Upper lobe of left lung (tissue), 6 donors: ENCODE measurements at regions not wholly inside any gene's neighbourhood (a gene's known extent, or its start where the extent isn't known, plus 50 kb on each side); places are given as distances from the start of the nearest gene placed in this dataset.

ENCODE experiments used
- ATAC-seq, 2 donors: fragments of 200-7000 bp; cut with Tn5 transposase; one replicate each; pipeline ENCODE4 v1.9.1; 2022; ENCODE audit warnings: mild to moderate bottlenecking in 2 of 2, moderate library complexity in 2 of 2; ENCODE audit not compliant: low FRiP score in 2 of 2
- DNase-seq, 2 donors: peaks; one replicate each; pipeline ENCODE4 v3.0.0-alpha.2; 2019 to 2020
- H3K27ac ChIP-seq, 4 donors: fragments of 200-600 bp; sonication (generic); one replicate each; pipeline ENCODE4 v1.5.1; 2016 to 2019
- H3K27me3 ChIP-seq, 4 donors: fragments of 200-600 bp; sonication (generic); one replicate each; pipeline ENCODE4 v1.5.1; 2017 to 2019
- H3K36me3 ChIP-seq, 4 donors: fragments of 200-600 bp; sonication (generic); one replicate each; pipeline ENCODE4 v1.5.1; 2016 to 2019
- H3K4me1 ChIP-seq, 4 donors: fragments of 200-600 bp; sonication (generic); one replicate each; pipeline ENCODE4 v1.5.1; 2018 to 2019
- H3K4me3 ChIP-seq, 4 donors: fragments of 200-600 bp; sonication (generic); one replicate each; pipeline ENCODE4 v1.5.1; 2017 to 2019; ENCODE audit warnings: mild to moderate bottlenecking in 2 of 4, moderate library complexity in 1 of 4
- H3K9me3 ChIP-seq, 4 donors: fragments of 200-600 bp; sonication (generic); one replicate each; pipeline ENCODE4 v1.5.1; 2018 to 2019
- EP300 ChIP-seq, 4 donors: sonication (generic); formaldehyde crosslinking; IDR thresholded peaks; one replicate each; pipeline ENCODE4 v1.5.1; 2017; ENCODE audit warnings: antibody characterized with exemption in 4 of 4, control low read depth in 2 of 4
- POLR2A ChIP-seq, 4 donors: fragments of 450-650 bp; IDR thresholded peaks; one replicate each; pipeline ENCODE4 v1.5.1; 2016 to 2017; ENCODE audit warnings: antibody characterized with exemption in 4 of 4, mild to moderate bottlenecking in 2 of 4
- POLR2AphosphoS5 ChIP-seq, 2 donors: sonication (generic); formaldehyde crosslinking; IDR thresholded peaks; one replicate each; pipeline ENCODE4 v1.5.1; 2017; ENCODE audit warnings: antibody characterized with exemption in 2 of 2
- WGBS, 2 donors: methylation state at CpG; one replicate each; pipeline ENCODE4 v1.1.5; 2017 to 2018; 5-methylcytosine and 5-hydroxymethylcytosine counted together
- TF ChIP-seq, protein P1 (sequence below), 6 experiments: fragments of 450-650 bp in 4 of 6; fragments of 200-600 bp in 2 of 6; sonication (generic) in 2 of 6; IDR thresholded peaks; one replicate each; pipeline ENCODE4 v1.5.1; 2016 to 2019; ENCODE audit warnings: antibody characterized with exemption in 6 of 6
- donor health status: DM: no; HTN: no; CAD: no; lungs with moderate emphysema.
- donor health status: DM: no; HTN: yes; CAD: no; lungs with severe emphysema.

GRCh38 chr14:99067927-99068326, 204.1 kb downstream of the BCL11B start:
- ATAC-seq, result no peak

GRCh38 chr14:99069946-99070345, 202.1 kb downstream of the BCL11B start:
- DNase-seq (no peak), ATAC-seq (no peak)
- no peaks in the 10 kb centered on the region for H3K27me3 ChIP-seq
- H3K9me3 ChIP-seq, result peaks cover 0 to 2% (median 0%) of the 10 kb centered on the region in 4 donors
- no peaks in the 10 kb centered on the region for H3K36me3 ChIP-seq
- no peaks in the 10 kb centered on the region for H3K4me1 ChIP-seq
- H3K4me3 ChIP-seq, result no peak overlapping the region
- 80 to 88% methylated on average over 3 of the region's 3 CpGs for whole genome bisulfite sequencing, 2 donors
- H3K27ac ChIP-seq, result no peak overlapping the region
- no peak for TF ChIP-seq POLR2A (IDR thresholded peaks at IDR 0.05)
- TF ChIP-seq, protein P1, sequence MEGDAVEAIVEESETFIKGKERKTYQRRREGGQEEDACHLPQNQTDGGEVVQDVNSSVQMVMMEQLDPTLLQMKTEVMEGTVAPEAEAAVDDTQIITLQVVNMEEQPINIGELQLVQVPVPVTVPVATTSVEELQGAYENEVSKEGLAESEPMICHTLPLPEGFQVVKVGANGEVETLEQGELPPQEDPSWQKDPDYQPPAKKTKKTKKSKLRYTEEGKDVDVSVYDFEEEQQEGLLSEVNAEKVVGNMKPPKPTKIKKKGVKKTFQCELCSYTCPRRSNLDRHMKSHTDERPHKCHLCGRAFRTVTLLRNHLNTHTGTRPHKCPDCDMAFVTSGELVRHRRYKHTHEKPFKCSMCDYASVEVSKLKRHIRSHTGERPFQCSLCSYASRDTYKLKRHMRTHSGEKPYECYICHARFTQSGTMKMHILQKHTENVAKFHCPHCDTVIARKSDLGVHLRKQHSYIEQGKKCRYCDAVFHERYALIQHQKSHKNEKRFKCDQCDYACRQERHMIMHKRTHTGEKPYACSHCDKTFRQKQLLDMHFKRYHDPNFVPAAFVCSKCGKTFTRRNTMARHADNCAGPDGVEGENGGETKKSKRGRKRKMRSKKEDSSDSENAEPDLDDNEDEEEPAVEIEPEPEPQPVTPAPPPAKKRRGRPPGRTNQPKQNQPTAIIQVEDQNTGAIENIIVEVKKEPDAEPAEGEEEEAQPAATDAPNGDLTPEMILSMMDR (IDR thresholded peaks at IDR 0.05), result no peak
- no peak for TF ChIP-seq POLR2AphosphoS5 (IDR thresholded peaks at IDR 0.05)
- TF ChIP-seq EP300 (IDR thresholded peaks at IDR 0.05), result no peak

More at GRCh38 chr14:99067927-99068326, 204.1 kb downstream of the BCL11B start:
- Histone ChIP-seq H3K27ac (no peak overlapping the region), H3K36me3 (no peaks in the 10 kb centered on the region), H3K9me3 (peaks cover 0 to 2% (median 0%) of the 10 kb centered on the region in 4 donors), H3K4me1 (no peaks in the 10 kb centered on the region), H3K27me3 (no peaks in the 10 kb centered on the region), H3K4me3 (no peak overlapping the region)
- TF ChIP-seq EP300 (IDR thresholded peaks at IDR 0.05) (no peak), POLR2A (IDR thresholded peaks at IDR 0.05) (no peak), POLR2AphosphoS5 (IDR thresholded peaks at IDR 0.05) (no peak)
- TF ChIP-seq, protein P1 (IDR thresholded peaks at IDR 0.05), result no peak
- no peak for DNase-seq
- WGBS, 2 donors, result 88 to 98% methylated on average over 5 of the region's 5 CpGs

DNA sequence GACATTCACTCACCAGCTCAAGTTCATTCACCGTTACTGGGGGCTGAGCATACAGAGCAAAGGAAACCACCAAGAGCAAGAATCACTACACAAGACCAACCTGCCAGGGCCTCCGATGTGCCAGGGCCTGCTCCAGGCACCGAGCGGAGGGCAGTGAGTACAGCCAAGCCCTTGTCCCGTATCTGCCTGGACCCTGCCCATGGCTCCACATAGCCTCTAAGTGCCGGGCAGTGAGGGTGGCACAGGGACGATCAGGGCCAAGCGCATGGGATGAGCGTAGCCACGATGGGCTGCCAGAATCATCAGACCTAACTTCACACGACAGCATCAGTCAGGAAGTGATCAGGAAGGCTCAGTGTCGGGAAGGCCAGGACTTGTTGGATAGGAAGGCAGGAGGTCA, 199.6 kb downstream of the BCL11B start:
- ATAC-seq (no peak), DNase-seq (peak in 1 of 2 donors; percentile 45)
- 90 to 94% methylated on average over 12 of the region's 12 CpGs for WGBS, 2 donors
- Histone ChIP-seq H3K27ac (no peak overlapping the region), H3K9me3 (peaks cover 0 to 2% (median 0%) of the 10 kb centered on the region in 4 donors), H3K36me3 (no peaks in the 10 kb centered on the region), H3K4me3 (no peak overlapping the region), H3K4me1 (no peaks in the 10 kb centered on the region), H3K27me3 (no peaks in the 10 kb centered on the region)
- TF ChIP-seq, protein P1 (IDR thresholded peaks at IDR 0.05), result no peak
- TF ChIP-seq POLR2A (IDR thresholded peaks at IDR 0.05) (no peak), POLR2AphosphoS5 (IDR thresholded peaks at IDR 0.05) (no peak), EP300 (IDR thresholded peaks at IDR 0.05) (no peak)

GRCh38 chr14:99072956-99073355, 199.0 kb downstream of the BCL11B start:
- TF ChIP-seq POLR2AphosphoS5 (IDR thresholded peaks at IDR 0.05), result no peak
- TF ChIP-seq, protein P1 (IDR thresholded peaks at IDR 0.05), result no peak
- no peak for TF ChIP-seq EP300 (IDR thresholded peaks at IDR 0.05)
- no peak for TF ChIP-seq POLR2A (IDR thresholded peaks at IDR 0.05)
- 80 to 87% methylated on average over 6 of the region's 6 CpGs for WGBS, 2 donors
- H3K9me3 ChIP-seq, result peaks cover 0 to 2% (median 0%) of the 10 kb centered on the region in 4 donors
- no peak for ATAC-seq
- H3K27ac ChIP-seq, result no peak overlapping the region
- no peak overlapping the region for H3K4me3 ChIP-seq
- H3K27me3 ChIP-seq, result no peaks in the 10 kb centered on the region
- no peak for DNase-seq
- H3K4me1 ChIP-seq, result no peaks in the 10 kb centered on the region
- no peaks in the 10 kb centered on the region for H3K36me3 ChIP-seq

GRCh38 chr14:99073431-99073830, 198.6 kb downstream of the BCL11B start:
- no peaks in the 10 kb centered on the region for H3K27me3 ChIP-seq
- TF ChIP-seq, protein P1 (IDR thresholded peaks at IDR 0.05), result no peak
- TF ChIP-seq POLR2AphosphoS5 (IDR thresholded peaks at IDR 0.05) (no peak), POLR2A (IDR thresholded peaks at IDR 0.05) (no peak), EP300 (IDR thresholded peaks at IDR 0.05) (no peak)
- no peaks in the 10 kb centered on the region for H3K36me3 ChIP-seq
- DNase-seq, result no peak
- peaks cover 0 to 2% (median 0%) of the 10 kb centered on the region in 4 donors for H3K9me3 ChIP-seq
- no peak overlapping the region for H3K4me3 ChIP-seq
- no peak overlapping the region for H3K27ac ChIP-seq
- H3K4me1 ChIP-seq, result no peaks in the 10 kb centered on the region
- 60 to 76% methylated on average over 6 of the region's 6 CpGs for WGBS, 2 donors
- ATAC-seq, result no peak
